Bronchial epithelial cell (primary cell): ENCODE measurements at regions not wholly inside any gene's neighbourhood (a gene's known extent, or its start where the extent isn't known, plus 50 kb on each side); places are given as distances from the start of the nearest gene placed in this dataset.
A peak's percentile ranks its signal among the peaks of the same experiment; 100 is the strongest.

Experiments used
- DNase-seq: peaks from one replicate; pipeline ENCODE4 v3.0.0-alpha.2; 2010; ENCODE audit warnings: low read depth
- FAIRE-seq: peaks from 2 replicates; lab custom pipeline; 2011; peaks lifted over from hg19 to GRCh38; lab: Jason Lieb, UNC
- H3K27me3 ChIP-seq: 2 replicates; pipeline ENCODE4 v1.5.1; 2011; ENCODE audit warnings: low read length; ENCODE audit not compliant: control insufficient read depth, insufficient read depth
- H3K36me3 ChIP-seq: 2 replicates; pipeline ENCODE4 v1.5.1; 2011; ENCODE audit warnings: low read length; ENCODE audit not compliant: control insufficient read depth, insufficient read depth
- H3K4me3 ChIP-seq: 2 replicates; pipeline ENCODE4 v1.5.1; 2011; ENCODE audit warnings: mild to moderate bottlenecking, low read depth, low read length, control low read depth
- TF ChIP-seq, protein P1 (sequence below): IDR thresholded peaks from 2 replicates; pipeline ENCODE4 v1.5.1; 2011; ENCODE audit warnings: mild to moderate bottlenecking, moderate library complexity, low read length, control low read depth, inconsistent platforms; ENCODE audit not compliant: insufficient read depth, severe bottlenecking

GRCh38 chr9:20280330-20280729, 342.0 kb downstream of the MLLT3 start:
- TF ChIP-seq, protein P1, sequence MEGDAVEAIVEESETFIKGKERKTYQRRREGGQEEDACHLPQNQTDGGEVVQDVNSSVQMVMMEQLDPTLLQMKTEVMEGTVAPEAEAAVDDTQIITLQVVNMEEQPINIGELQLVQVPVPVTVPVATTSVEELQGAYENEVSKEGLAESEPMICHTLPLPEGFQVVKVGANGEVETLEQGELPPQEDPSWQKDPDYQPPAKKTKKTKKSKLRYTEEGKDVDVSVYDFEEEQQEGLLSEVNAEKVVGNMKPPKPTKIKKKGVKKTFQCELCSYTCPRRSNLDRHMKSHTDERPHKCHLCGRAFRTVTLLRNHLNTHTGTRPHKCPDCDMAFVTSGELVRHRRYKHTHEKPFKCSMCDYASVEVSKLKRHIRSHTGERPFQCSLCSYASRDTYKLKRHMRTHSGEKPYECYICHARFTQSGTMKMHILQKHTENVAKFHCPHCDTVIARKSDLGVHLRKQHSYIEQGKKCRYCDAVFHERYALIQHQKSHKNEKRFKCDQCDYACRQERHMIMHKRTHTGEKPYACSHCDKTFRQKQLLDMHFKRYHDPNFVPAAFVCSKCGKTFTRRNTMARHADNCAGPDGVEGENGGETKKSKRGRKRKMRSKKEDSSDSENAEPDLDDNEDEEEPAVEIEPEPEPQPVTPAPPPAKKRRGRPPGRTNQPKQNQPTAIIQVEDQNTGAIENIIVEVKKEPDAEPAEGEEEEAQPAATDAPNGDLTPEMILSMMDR: no peak
- Histone ChIP-seq H3K36me3 (no peaks in the 10 kb centered on the region), H3K4me3 (no peak overlapping the region), H3K27me3 (no peaks in the 10 kb centered on the region)
- DNase-seq: no peak
- no peak for FAIRE-seq

DNA sequence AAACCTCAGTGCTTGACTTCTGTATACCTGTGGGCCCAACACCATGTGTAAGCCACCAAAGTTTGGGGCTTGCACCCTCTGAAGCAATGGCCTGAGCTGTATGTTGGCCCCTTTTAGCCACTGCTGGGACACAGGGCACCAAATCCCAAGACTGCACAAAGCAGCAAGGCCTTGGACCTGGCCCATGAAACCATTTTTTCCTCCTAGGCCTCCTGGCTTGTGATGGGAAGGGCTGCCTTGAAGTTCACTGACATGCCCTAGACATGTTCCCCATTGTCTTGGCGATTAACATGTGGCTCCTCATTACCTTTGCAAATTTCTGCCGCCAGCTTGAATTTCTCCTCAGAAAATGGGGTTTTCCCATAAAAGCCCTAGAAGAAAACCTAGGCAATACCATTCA, 345.5 kb downstream of the MLLT3 start:
- FAIRE-seq (peak; percentile 13), DNase-seq (no peak)
- no peaks in the 10 kb centered on the region for H3K27me3 ChIP-seq
- H3K4me3 ChIP-seq: no peak overlapping the region
- H3K36me3 ChIP-seq: no peaks in the 10 kb centered on the region
- TF ChIP-seq, protein P1: no peak

GRCh38 chr9:20271723-20272122, 350.6 kb downstream of the MLLT3 start:
- no peaks in the 10 kb centered on the region for H3K27me3 ChIP-seq
- H3K4me3 ChIP-seq: no peak overlapping the region
- no peak for DNase-seq
- no peak for FAIRE-seq
- H3K36me3 ChIP-seq: no peaks in the 10 kb centered on the region
- TF ChIP-seq, protein P1: no peak

DNA sequence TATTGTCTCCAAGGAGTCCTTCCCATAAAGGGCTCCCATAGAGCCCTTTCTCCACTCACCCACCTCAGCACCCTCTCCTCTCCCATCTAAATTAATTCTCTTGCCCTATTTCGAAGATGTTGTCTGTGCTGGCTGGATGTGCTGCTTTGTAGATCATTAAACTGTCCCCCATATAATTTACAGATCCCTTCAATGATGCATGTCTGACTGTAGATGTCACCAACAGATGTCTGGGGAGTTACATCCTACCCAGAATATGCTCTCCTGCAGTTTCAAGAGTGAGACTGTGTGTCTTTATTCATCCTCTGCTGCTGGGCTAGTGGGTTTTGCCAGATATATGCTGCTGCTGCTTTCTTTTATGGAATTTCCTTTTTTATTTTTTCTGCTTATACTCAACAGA, 351.2 kb downstream of the MLLT3 start:
- FAIRE-seq (no peak), DNase-seq (no peak)
- Histone ChIP-seq H3K36me3 (no peaks in the 10 kb centered on the region), H3K27me3 (no peaks in the 10 kb centered on the region), H3K4me3 (no peak overlapping the region)
- TF ChIP-seq, protein P1: no peak

GRCh38 chr9:20270161-20270560, 352.1 kb downstream of the MLLT3 start:
- TF ChIP-seq, protein P1: no peak
- Histone ChIP-seq H3K27me3 (no peaks in the 10 kb centered on the region), H3K36me3 (no peaks in the 10 kb centered on the region), H3K4me3 (no peak overlapping the region)
- DNase-seq (peak; percentile 65), FAIRE-seq (no peak)

DNA sequence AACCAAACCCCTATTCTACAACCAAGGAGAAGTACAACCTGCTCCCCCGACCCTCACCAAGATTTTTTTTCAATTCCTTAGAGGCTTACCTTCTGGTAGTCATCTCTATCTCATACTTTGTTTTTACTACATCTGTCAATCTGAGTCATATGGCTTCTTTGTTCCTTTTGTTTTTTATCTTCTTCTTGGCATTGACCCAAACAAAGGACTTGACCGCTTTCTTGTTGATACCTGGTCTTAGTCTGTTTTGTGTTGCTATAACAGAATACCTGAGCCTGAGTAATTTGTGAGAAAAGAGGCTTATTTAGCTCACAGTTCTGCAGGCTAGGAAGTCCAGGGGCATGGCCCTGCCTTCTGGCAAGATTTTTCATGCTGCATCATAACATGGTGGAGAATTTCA, 352.7 kb downstream of the MLLT3 start:
- Histone ChIP-seq H3K36me3 (no peaks in the 10 kb centered on the region), H3K27me3 (no peaks in the 10 kb centered on the region), H3K4me3 (no peak overlapping the region)
- TF ChIP-seq, protein P1: no peak
- DNase-seq (peak; percentile 80), FAIRE-seq (no peak)
